SJCRH30 (cell line): ENCODE measurements at regions not wholly inside any gene's neighbourhood (a gene's known extent, or its start where the extent isn't known, plus 50 kb on each side); places are given as distances from the start of the nearest gene placed in this dataset.
"Not testable (repeated sequence)": the region's sequence is repeated elsewhere in the genome, so short reads cannot be mapped to it uniquely, and the experiment has no call there.

ENCODE experiments used
- DNase-seq, 2 experiments: peaks; one replicate each; pipeline ENCODE4 v3.0.0-alpha.2; 2015 to 2020
- H3K27ac ChIP-seq: fragments of 250-450 bp; sonication (Bioruptor Pico); 2 replicates; pipeline ENCODE4 v1.5.1; 2020; ENCODE audit warnings: mild to moderate bottlenecking, moderate library complexity
- H3K27me3 ChIP-seq: fragments of 250-450 bp; sonication (Bioruptor Pico); 2 replicates; pipeline ENCODE4 v1.5.1; 2020; ENCODE audit warnings: mild to moderate bottlenecking, moderate library complexity
- H3K36me3 ChIP-seq: fragments of 250-450 bp; sonication (Bioruptor Pico); 2 replicates; pipeline ENCODE4 v1.5.1; 2020; ENCODE audit warnings: mild to moderate bottlenecking, moderate library complexity
- H3K4me1 ChIP-seq: fragments of 250-450 bp; sonication (Bioruptor Pico); 2 replicates; pipeline ENCODE4 v1.5.1; 2020; ENCODE audit warnings: mild to moderate bottlenecking, moderate library complexity
- H3K4me3 ChIP-seq: fragments of 250-450 bp; sonication (Bioruptor Pico); 2 replicates; pipeline ENCODE4 v1.5.1; 2020; ENCODE audit warnings: mild to moderate bottlenecking, moderate library complexity
- H3K9me3 ChIP-seq: fragments of 250-450 bp; sonication (Bioruptor Pico); replicated peaks from 2 replicates; pipeline ENCODE4 v1.5.1; 2020; ENCODE audit warnings: mild to moderate bottlenecking, moderate library complexity

- H3K36me3 ChIP-seq = no peaks in the 10 kb centered on the region
- no peak for DNase-seq
- H3K9me3 ChIP-seq = no peaks in the 10 kb centered on the region
- H3K27ac ChIP-seq = no peak overlapping the region
- H3K4me1 ChIP-seq = no peaks in the 10 kb centered on the region
- H3K27me3 ChIP-seq = no peaks in the 10 kb centered on the region
- H3K4me3 ChIP-seq = no peak overlapping the region
Measured at GRCh38 chr15:25247407-25248038, 191.3 kb downstream of the UBE3A start.

- not testable (repeated sequence) for H3K27ac ChIP-seq, H3K4me1 ChIP-seq, H3K36me3 ChIP-seq, DNase-seq, H3K9me3 ChIP-seq, H3K27me3 ChIP-seq, H3K4me3 ChIP-seq
Measured at GRCh38 chr15:25248087-25248486, 190.7 kb downstream of the UBE3A start.

DNA sequence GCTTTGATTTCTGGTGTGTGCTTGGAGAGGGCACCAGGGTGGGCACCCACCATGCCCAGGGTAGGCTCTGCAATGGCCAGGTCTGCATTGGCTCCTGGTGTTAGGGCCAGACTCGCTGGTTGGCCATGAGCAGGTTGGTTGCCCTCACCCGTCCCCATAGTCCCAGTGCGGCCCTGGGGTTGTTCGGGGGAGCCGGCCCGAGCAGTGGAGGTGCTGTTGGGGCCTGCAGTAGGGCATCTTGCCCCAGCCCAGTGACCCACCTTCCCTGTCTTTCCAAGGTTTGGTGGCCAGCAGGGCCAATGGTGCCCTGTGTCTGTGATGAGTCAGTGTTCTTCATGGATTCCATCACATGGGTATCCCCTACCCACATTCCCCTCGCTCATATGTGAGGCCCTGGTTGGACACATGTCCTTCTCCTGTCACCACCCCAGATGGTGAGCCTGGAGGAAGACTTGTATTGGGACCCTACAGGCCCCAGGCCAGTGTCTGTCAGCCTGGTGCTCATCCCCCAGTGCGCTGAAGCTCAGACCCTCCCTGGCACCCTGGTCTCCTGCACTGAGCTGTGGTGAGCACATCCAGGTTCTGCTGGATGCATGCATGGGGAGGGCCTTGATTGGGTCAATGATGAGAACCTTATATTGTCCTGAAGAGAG lies 190.1 kb downstream of the UBE3A start:
- no peak for DNase-seq
- H3K4me1 ChIP-seq = no peaks in the 10 kb centered on the region
- H3K27ac ChIP-seq = no peak overlapping the region
- no peaks in the 10 kb centered on the region for H3K9me3 ChIP-seq
- no peak overlapping the region for H3K4me3 ChIP-seq
- H3K36me3 ChIP-seq = no peaks in the 10 kb centered on the region
- no peaks in the 10 kb centered on the region for H3K27me3 ChIP-seq

GRCh38 chr15:25249236-25250010 lies 189.4 kb downstream of the UBE3A start:
- H3K4me1 ChIP-seq = no peaks in the 10 kb centered on the region
- H3K9me3 ChIP-seq = no peaks in the 10 kb centered on the region
- H3K27me3 ChIP-seq = no peaks in the 10 kb centered on the region
- H3K27ac ChIP-seq = no peak overlapping the region
- DNase-seq = no peak
- H3K36me3 ChIP-seq = no peaks in the 10 kb centered on the region
- no peak overlapping the region for H3K4me3 ChIP-seq

GRCh38 chr15:25250011-25250596 lies 188.7 kb downstream of the UBE3A start:
- Histone ChIP-seq H3K4me3 (no peak overlapping the region), H3K27me3 (no peaks in the 10 kb centered on the region), H3K27ac (no peak overlapping the region), H3K4me1 (no peaks in the 10 kb centered on the region), H3K9me3 (no peaks in the 10 kb centered on the region), H3K36me3 (no peaks in the 10 kb centered on the region)
- no peak for DNase-seq

- Histone ChIP-seq H3K27me3 (no peaks in the 10 kb centered on the region), H3K4me3 (no peak overlapping the region), H3K4me1 (no peaks in the 10 kb centered on the region), H3K9me3 (no peaks in the 10 kb centered on the region), H3K36me3 (no peaks in the 10 kb centered on the region), H3K27ac (no peak overlapping the region)
- no peak for DNase-seq
Measured at GRCh38 chr15:25250906-25251622, 187.8 kb downstream of the UBE3A start.

DNA sequence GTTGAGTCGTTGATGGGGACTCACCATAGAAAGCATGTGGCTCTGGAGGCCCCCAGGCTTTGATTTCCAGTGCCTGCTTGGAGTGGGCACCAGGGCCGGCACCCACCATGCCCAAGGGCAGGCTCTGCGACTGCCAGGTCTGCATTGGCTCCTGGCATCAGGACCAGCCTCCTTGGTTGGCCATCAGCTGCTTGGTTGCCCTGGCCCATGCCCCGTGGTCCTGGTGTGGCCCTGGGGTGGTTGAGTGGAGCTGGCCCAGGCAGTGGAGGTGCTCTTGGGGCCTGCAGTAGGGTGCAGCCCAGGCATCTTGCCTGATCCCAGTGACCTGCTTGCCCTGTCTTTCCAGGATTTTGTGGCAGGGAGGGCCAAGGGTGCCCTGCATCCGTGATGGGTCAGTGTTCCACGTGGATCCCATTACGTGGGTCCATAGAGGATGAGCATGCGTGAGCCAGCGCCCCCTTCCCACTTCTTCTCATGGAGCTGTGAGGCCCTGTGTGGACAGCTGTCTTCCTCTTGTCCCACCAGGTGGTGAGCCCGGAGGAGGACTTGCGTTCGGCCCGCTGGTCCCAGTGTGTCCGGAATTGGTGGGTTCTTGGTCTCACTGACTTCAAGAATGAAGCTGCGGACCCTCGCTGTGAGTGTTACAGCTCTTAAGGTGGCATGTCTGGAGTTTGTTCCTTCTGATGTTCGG lies 187.0 kb downstream of the UBE3A start:
- Histone ChIP-seq H3K9me3 (no peaks in the 10 kb centered on the region), H3K4me3 (no peak overlapping the region), H3K36me3 (no peaks in the 10 kb centered on the region), H3K27ac (no peak overlapping the region), H3K27me3 (no peaks in the 10 kb centered on the region), H3K4me1 (no peaks in the 10 kb centered on the region)
- DNase-seq = no peak

DNA sequence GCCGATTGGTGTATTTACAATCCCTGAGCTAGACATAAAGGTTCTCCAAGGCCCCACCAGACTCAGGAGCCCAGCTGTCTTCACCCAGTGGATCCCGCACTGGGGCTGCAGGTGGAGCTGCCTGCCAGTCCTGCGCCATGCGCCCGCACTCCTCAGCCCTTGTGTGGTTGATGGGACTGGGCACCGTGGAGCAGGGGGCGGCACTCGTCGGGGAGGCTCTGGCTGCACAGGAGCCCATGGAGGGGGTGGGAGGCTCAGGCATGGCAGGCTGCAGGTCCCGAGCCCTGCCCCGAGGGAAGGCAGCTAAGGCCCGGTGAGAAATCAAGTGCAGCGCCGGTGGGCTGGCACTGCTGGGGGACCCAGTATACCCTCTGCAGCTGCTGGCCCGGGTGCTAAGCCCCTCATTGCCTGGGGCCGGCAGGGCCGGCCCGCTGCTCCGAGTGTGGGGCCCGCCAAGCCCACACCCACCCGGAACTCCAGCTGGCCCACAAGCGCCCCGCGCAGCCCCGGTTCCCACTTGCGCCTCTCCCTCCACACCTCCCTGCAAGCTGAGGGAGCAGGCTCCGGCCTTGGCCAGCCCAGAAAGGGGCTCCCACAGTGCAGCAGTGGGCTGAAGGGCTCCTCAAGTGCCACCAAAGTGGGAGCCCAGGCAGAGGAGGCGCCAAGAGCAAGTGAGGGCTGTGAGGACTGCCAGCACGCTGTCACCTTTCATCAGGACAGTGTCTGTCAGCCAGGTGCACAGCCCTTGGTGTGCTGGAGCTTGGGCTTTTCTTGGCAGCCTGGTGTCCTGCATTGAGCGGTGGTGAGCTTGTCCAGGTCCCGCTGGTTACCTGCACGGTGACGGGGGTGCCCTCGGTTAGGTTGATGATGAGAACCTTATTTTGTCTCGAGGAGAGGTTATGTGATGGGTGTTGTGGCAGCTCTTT lies 185.5 kb downstream of the UBE3A start:
- H3K27me3 ChIP-seq, H3K27ac ChIP-seq, H3K36me3 ChIP-seq, DNase-seq, H3K9me3 ChIP-seq, H3K4me1 ChIP-seq, H3K4me3 ChIP-seq: not testable (repeated sequence)

DNA sequence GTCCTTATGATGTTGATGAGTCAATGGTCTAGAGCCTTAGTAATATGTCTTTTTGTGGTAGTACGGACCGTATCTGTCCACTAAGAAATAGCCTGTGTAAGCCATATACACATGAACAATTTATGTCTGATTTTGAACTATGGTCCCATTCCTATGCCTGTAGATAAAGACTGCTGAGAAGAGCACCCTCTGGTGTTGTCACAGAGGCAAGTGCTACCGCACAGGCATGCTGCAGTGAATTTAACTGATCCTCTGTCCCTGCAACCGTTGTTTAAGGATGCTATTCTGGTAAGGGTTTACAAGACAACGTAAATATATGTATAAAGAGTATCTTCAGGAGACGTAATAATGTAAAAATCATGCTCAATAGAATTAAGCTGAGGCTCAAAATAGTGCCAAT lies 170.7 kb downstream of the UBE3A start:
- DNase-seq = peak in 1 of 2 experiments; percentile 33
- H3K27ac ChIP-seq = no peak overlapping the region

More for the DNA sequence above, 170.7 kb downstream of the UBE3A start:
- no peaks in the 10 kb centered on the region for H3K36me3 ChIP-seq
- H3K27me3 ChIP-seq = no peaks in the 10 kb centered on the region
- no peaks in the 10 kb centered on the region for H3K9me3 ChIP-seq
- H3K4me3 ChIP-seq = no peak overlapping the region
- no peaks in the 10 kb centered on the region for H3K4me1 ChIP-seq
